HG02759 (cell line): ENCODE measurements at regions not wholly inside any gene's neighbourhood (a gene's known extent, or its start where the extent isn't known, plus 50 kb on each side); places are given as distances from the start of the nearest gene placed in this dataset.
A peak's percentile ranks its signal among the peaks of the same experiment; 100 is the strongest.

Source experiments
- ATAC-seq: cut with Tn5 transposase; IDR thresholded peaks from one replicate; pipeline ENCODE4 v1.9.1; 2021; ENCODE audit warnings: mild to moderate bottlenecking, moderate library complexity; ENCODE audit not compliant: unreplicated experiment

- ATAC-seq: no peak
Measured at GRCh38 chr6:78565997-78566396, 301.4 kb upstream of the IRAK1BP1 start.

- ATAC-seq: no peak
Measured at GRCh38 chr6:78570044-78570443, 297.3 kb upstream of the IRAK1BP1 start.

- no peak for ATAC-seq
Measured at GRCh38 chr6:78577585-78577984, 289.8 kb upstream of the IRAK1BP1 start.

- no peak for ATAC-seq
Measured at GRCh38 chr6:78578430-78578829, 288.9 kb upstream of the IRAK1BP1 start.

GRCh38 chr6:78580923-78581322, 286.4 kb upstream of the IRAK1BP1 start:
- ATAC-seq: no peak

- no peak for ATAC-seq
Measured at GRCh38 chr6:78583079-78583478, 284.3 kb upstream of the IRAK1BP1 start.

- no peak for ATAC-seq
Measured at GRCh38 chr6:78589436-78589835, 277.9 kb upstream of the IRAK1BP1 start.

- ATAC-seq: no peak
Measured at GRCh38 chr6:78593898-78594667, 273.3 kb upstream of the IRAK1BP1 start.

GRCh38 chr6:78594668-78595066, 272.7 kb upstream of the IRAK1BP1 start:
- ATAC-seq: no peak

- ATAC-seq: no peak
Measured at GRCh38 chr6:78597966-78598365, 269.4 kb upstream of the IRAK1BP1 start.

- ATAC-seq: no peak
Measured at GRCh38 chr6:78598966-78599365, 268.4 kb upstream of the IRAK1BP1 start.

- ATAC-seq: no peak
Measured at GRCh38 chr6:78599526-78599925, 267.8 kb upstream of the IRAK1BP1 start.

GRCh38 chr6:78605909-78606446, 261.4 kb upstream of the IRAK1BP1 start:
- no peak for ATAC-seq

- ATAC-seq: no peak
Measured at GRCh38 chr6:78607189-78607588, 260.2 kb upstream of the IRAK1BP1 start.

- no peak for ATAC-seq
Measured at GRCh38 chr6:78611102-78611620, 256.2 kb upstream of the IRAK1BP1 start.

- ATAC-seq: no peak
Measured at GRCh38 chr6:78611886-78612480, 255.4 kb upstream of the IRAK1BP1 start.

- ATAC-seq: no peak
Measured at GRCh38 chr6:78614961-78615360, 252.4 kb upstream of the IRAK1BP1 start.

GRCh38 chr6:78615430-78615904, 251.9 kb upstream of the IRAK1BP1 start:
- peak; percentile 68 for ATAC-seq

GRCh38 chr6:78618970-78619369, 248.4 kb upstream of the IRAK1BP1 start:
- ATAC-seq: no peak

- no peak for ATAC-seq
Measured at GRCh38 chr6:78623554-78623953, 243.8 kb upstream of the IRAK1BP1 start.

GRCh38 chr6:78629154-78629721, 238.1 kb upstream of the IRAK1BP1 start:
- no peak for ATAC-seq

- no peak for ATAC-seq
Measured at GRCh38 chr6:78629836-78630235, 237.5 kb upstream of the IRAK1BP1 start.
